ENCODE measurements at regions not wholly inside any gene's neighbourhood (a gene's known extent, or its start where the extent isn't known, plus 50 kb on each side); places are given as distances from the start of the nearest gene placed in this dataset.

- Mint-ChIP-seq H3K36me3 (ENCODE audit: low read depth) (no peaks in the 10 kb centered on the region), H3K4me3 (no peak overlapping the region)
- ATAC-seq: no peak
Observed at GRCh38 chr1:76763738-76764137, 103.5 kb upstream of the ST6GALNAC5 start.

GRCh38 chr1:76764638-76765454 is 102.4 kb upstream of the ST6GALNAC5 start:
- ATAC-seq (no peak), DNase-seq (no peak)
- POLR2A ChIA-PET: no interaction called here
- Mint-ChIP-seq H3K4me3 (no peak overlapping the region), H3K4me1 (ENCODE audit: low read depth) (no peaks in the 10 kb centered on the region), H3K9me3 (no peaks in the 10 kb centered on the region), H3K27ac (no peak overlapping the region), H3K36me3 (ENCODE audit: low read depth) (no peaks in the 10 kb centered on the region), H3K27me3 (peaks cover 20% of the 10 kb centered on the region)
- CTCF ChIA-PET: no interaction called here
- no peak for TF ChIP-seq CTCF (IDR thresholded peaks at IDR 0.05)
- intact Hi-C loops (cut with micrococcal nuclease): no loop called here

More at GRCh38 chr1:76763738-76764137, 103.5 kb upstream of the ST6GALNAC5 start:
- TF ChIP-seq CTCF (IDR thresholded peaks at IDR 0.05): no peak
- peaks cover 17% of the 10 kb centered on the region for H3K27me3 Mint-ChIP-seq
- intact Hi-C loops (cut with micrococcal nuclease): no loop called here
- H3K9me3 Mint-ChIP-seq: no peaks in the 10 kb centered on the region
- CTCF ChIA-PET: no interaction called here
- POLR2A ChIA-PET: no interaction called here
- H3K4me1 Mint-ChIP-seq (ENCODE audit: low read depth): no peaks in the 10 kb centered on the region
- H3K27ac Mint-ChIP-seq: no peak overlapping the region
- no peak for DNase-seq

- intact Hi-C loops (cut with micrococcal nuclease): no loop called here
- DNase-seq (no peak), ATAC-seq (no peak)
- TF ChIP-seq CTCF (IDR thresholded peaks at IDR 0.05): no peak
- ChIA-PET POLR2A (no interaction called here), CTCF (interaction anchor here (0.8 kb wide), 1 partner anchor 36 kb away, joined by 3 read pairs; no protein-coding TSS in a partner anchor)
- Mint-ChIP-seq H3K4me3 (no peak overlapping the region), H3K9me3 (no peaks in the 10 kb centered on the region), H3K27ac (no peak overlapping the region), H3K27me3 (peaks cover 22% of the 10 kb centered on the region), H3K36me3 (ENCODE audit: low read depth) (no peaks in the 10 kb centered on the region), H3K4me1 (ENCODE audit: low read depth) (no peaks in the 10 kb centered on the region)
Observed at GRCh38 chr1:76766381-76766780, 100.9 kb upstream of the ST6GALNAC5 start.

GRCh38 chr1:76769911-76770310 is 97.4 kb upstream of the ST6GALNAC5 start:
- no peak for DNase-seq
- Mint-ChIP-seq H3K4me1 (ENCODE audit: low read depth) (no peaks in the 10 kb centered on the region), H3K27ac (no peak overlapping the region), H3K36me3 (ENCODE audit: low read depth) (no peaks in the 10 kb centered on the region), H3K27me3 (peaks cover 15% of the 10 kb centered on the region), H3K4me3 (no peak overlapping the region), H3K9me3 (no peaks in the 10 kb centered on the region)
- no peak for TF ChIP-seq CTCF (IDR thresholded peaks at IDR 0.05)
- POLR2A ChIA-PET: no interaction called here
- no peak for ATAC-seq
- intact Hi-C loops (cut with micrococcal nuclease): no loop called here
- CTCF ChIA-PET: no interaction called here

GRCh38 chr1:76770979-76771378 is 96.3 kb upstream of the ST6GALNAC5 start:
- POLR2A ChIA-PET: interaction anchor here (0.7 kb wide), 2 partner anchors 23 to 910 kb away, joined by 3 to 5 read pairs; no protein-coding TSS in a partner anchor
- no peak for ATAC-seq
- Mint-ChIP-seq H3K36me3 (ENCODE audit: low read depth) (no peaks in the 10 kb centered on the region), H3K4me3 (no peak overlapping the region), H3K27ac (no peak overlapping the region), H3K9me3 (no peaks in the 10 kb centered on the region), H3K27me3 (peaks cover 10% of the 10 kb centered on the region), H3K4me1 (ENCODE audit: low read depth) (no peaks in the 10 kb centered on the region)
- intact Hi-C loops (cut with micrococcal nuclease): no loop called here
- TF ChIP-seq CTCF (IDR thresholded peaks at IDR 0.05): no peak
- CTCF ChIA-PET: no interaction called here
- DNase-seq: no peak

Measured in activated CD8-positive, alpha-beta T cell treated with anti-CD3 and anti-CD28 coated beads for 36 hours (primary cell).